ENCODE measurements at regions not wholly inside any gene's neighbourhood (a gene's known extent, or its start where the extent isn't known, plus 50 kb on each side); places are given as distances from the start of the nearest gene placed in this dataset.

- no peak overlapping the region for H3K4me3 Mint-ChIP-seq
- no peaks in the 10 kb centered on the region for H3K36me3 Mint-ChIP-seq (ENCODE audit: insufficient read depth)
- peaks cover 30% of the 10 kb centered on the region for H3K9me3 Mint-ChIP-seq
- no peak for ATAC-seq
- DNase-seq = no peak
- H3K27me3 Mint-ChIP-seq (ENCODE audit: low read depth) = no peaks in the 10 kb centered on the region
- H3K4me1 Mint-ChIP-seq (ENCODE audit: low read depth) = no peaks in the 10 kb centered on the region
Observed at GRCh38 chr16:35747658-35748455, 2288.4 kb downstream of the TP53TG3F start.

GRCh38 chr16:35748621-35749252 is 2289.3 kb downstream of the TP53TG3F start:
- H3K27me3 Mint-ChIP-seq (ENCODE audit: low read depth) = no peaks in the 10 kb centered on the region
- no peak for ATAC-seq
- H3K4me1 Mint-ChIP-seq (ENCODE audit: low read depth) = no peaks in the 10 kb centered on the region
- H3K4me3 Mint-ChIP-seq = no peak overlapping the region
- peaks cover 25% of the 10 kb centered on the region for H3K9me3 Mint-ChIP-seq
- DNase-seq = no peak
- H3K36me3 Mint-ChIP-seq (ENCODE audit: insufficient read depth) = no peaks in the 10 kb centered on the region

GRCh38 chr16:35749253-35750141 is 2290.1 kb downstream of the TP53TG3F start:
- ATAC-seq = no peak
- peaks cover 17% of the 10 kb centered on the region for H3K9me3 Mint-ChIP-seq

GRCh38 chr16:35750157-35750689 is 2290.8 kb downstream of the TP53TG3F start:
- DNase-seq (no peak), ATAC-seq (no peak)
- Mint-ChIP-seq H3K4me3 (no peak overlapping the region), H3K27me3 (ENCODE audit: low read depth) (no peaks in the 10 kb centered on the region), H3K4me1 (ENCODE audit: low read depth) (no peaks in the 10 kb centered on the region), H3K36me3 (ENCODE audit: insufficient read depth) (no peaks in the 10 kb centered on the region), H3K9me3 (peaks cover 12% of the 10 kb centered on the region)

More at GRCh38 chr16:35749253-35750141, 2290.1 kb downstream of the TP53TG3F start:
- DNase-seq = no peak
- Mint-ChIP-seq H3K4me1 (ENCODE audit: low read depth) (no peaks in the 10 kb centered on the region), H3K27me3 (ENCODE audit: low read depth) (no peaks in the 10 kb centered on the region), H3K4me3 (no peak overlapping the region), H3K36me3 (ENCODE audit: insufficient read depth) (no peaks in the 10 kb centered on the region)

GRCh38 chr16:35750701-35751104 is 2291.3 kb downstream of the TP53TG3F start:
- ATAC-seq = no peak
- no peaks in the 10 kb centered on the region for H3K36me3 Mint-ChIP-seq (ENCODE audit: insufficient read depth)
- peaks cover 11% of the 10 kb centered on the region for H3K9me3 Mint-ChIP-seq

GRCh38 chr16:35751191-35751941 is 2292.0 kb downstream of the TP53TG3F start:
- Mint-ChIP-seq H3K4me1 (ENCODE audit: low read depth) (no peaks in the 10 kb centered on the region), H3K27me3 (ENCODE audit: low read depth) (no peaks in the 10 kb centered on the region), H3K36me3 (ENCODE audit: insufficient read depth) (no peaks in the 10 kb centered on the region), H3K9me3 (peaks cover 11% of the 10 kb centered on the region), H3K4me3 (no peak overlapping the region)
- no peak for ATAC-seq
- no peak for DNase-seq

More at GRCh38 chr16:35750701-35751104, 2291.3 kb downstream of the TP53TG3F start:
- no peak for DNase-seq
- no peak overlapping the region for H3K4me3 Mint-ChIP-seq
- no peaks in the 10 kb centered on the region for H3K4me1 Mint-ChIP-seq (ENCODE audit: low read depth)
- no peaks in the 10 kb centered on the region for H3K27me3 Mint-ChIP-seq (ENCODE audit: low read depth)

- no peak for DNase-seq
- Mint-ChIP-seq H3K27me3 (ENCODE audit: low read depth) (no peaks in the 10 kb centered on the region), H3K4me1 (ENCODE audit: low read depth) (no peaks in the 10 kb centered on the region), H3K9me3 (peaks cover 11% of the 10 kb centered on the region), H3K36me3 (ENCODE audit: insufficient read depth) (no peaks in the 10 kb centered on the region), H3K4me3 (no peak overlapping the region)
- no peak for ATAC-seq
Observed at GRCh38 chr16:35752012-35752772, 2292.8 kb downstream of the TP53TG3F start.

GRCh38 chr16:35752773-35753558 is 2293.6 kb downstream of the TP53TG3F start:
- H3K36me3 Mint-ChIP-seq (ENCODE audit: insufficient read depth) = no peaks in the 10 kb centered on the region
- no peak for DNase-seq
- H3K9me3 Mint-ChIP-seq = peaks cover 8% of the 10 kb centered on the region
- H3K4me3 Mint-ChIP-seq = no peak overlapping the region
- H3K27me3 Mint-ChIP-seq (ENCODE audit: low read depth) = no peaks in the 10 kb centered on the region
- no peaks in the 10 kb centered on the region for H3K4me1 Mint-ChIP-seq (ENCODE audit: low read depth)
- ATAC-seq = no peak

- DNase-seq (no peak), ATAC-seq (no peak)
- Mint-ChIP-seq H3K9me3 (peaks cover 8% of the 10 kb centered on the region), H3K36me3 (ENCODE audit: insufficient read depth) (no peaks in the 10 kb centered on the region), H3K27me3 (ENCODE audit: low read depth) (no peaks in the 10 kb centered on the region), H3K4me1 (ENCODE audit: low read depth) (no peaks in the 10 kb centered on the region), H3K4me3 (no peak overlapping the region)
Observed at GRCh38 chr16:35753559-35754390, 2294.4 kb downstream of the TP53TG3F start.

- DNase-seq (no peak), ATAC-seq (no peak)
- Mint-ChIP-seq H3K4me3 (no peak overlapping the region), H3K27me3 (ENCODE audit: low read depth) (no peaks in the 10 kb centered on the region), H3K4me1 (ENCODE audit: low read depth) (no peaks in the 10 kb centered on the region), H3K9me3 (peaks cover 8% of the 10 kb centered on the region), H3K36me3 (ENCODE audit: insufficient read depth) (no peaks in the 10 kb centered on the region)
Observed at GRCh38 chr16:35754391-35755369, 2295.3 kb downstream of the TP53TG3F start.

GRCh38 chr16:35788381-35788780 is 2329.0 kb downstream of the TP53TG3F start:
- H3K36me3 Mint-ChIP-seq (ENCODE audit: insufficient read depth) = no peaks in the 10 kb centered on the region
- H3K4me3 Mint-ChIP-seq = no peak overlapping the region
- DNase-seq (no peak), ATAC-seq (no peak)
- H3K27me3 Mint-ChIP-seq (ENCODE audit: low read depth) = no peaks in the 10 kb centered on the region
- no peaks in the 10 kb centered on the region for H3K4me1 Mint-ChIP-seq (ENCODE audit: low read depth)
- H3K9me3 Mint-ChIP-seq = peaks cover 39% of the 10 kb centered on the region

Measured in activated T-cell treated with anti-CD3 and anti-CD28 coated beads, Interleukin-2, amount 50 U/mL, for 4 hours (primary cell).